Astrocyte of the cerebellum (primary cell): ENCODE measurements at regions not wholly inside any gene's neighbourhood (a gene's known extent, or its start where the extent isn't known, plus 50 kb on each side); places are given as distances from the start of the nearest gene placed in this dataset.

Source experiments
- DNase-seq: peaks from one replicate; pipeline ENCODE4 v3.0.0-alpha.2; 2011; ENCODE audit warnings: low read depth
- H3K4me3 ChIP-seq: 2 replicates; pipeline ENCODE4 v1.5.1; 2011; ENCODE audit warnings: mild to moderate bottlenecking, low read depth, low read length, moderate library complexity
- CTCF ChIP-seq: IDR thresholded peaks from 2 replicates; pipeline ENCODE4 v1.5.1; 2012; ENCODE audit warnings: low read length, low read depth, moderate library complexity, mild to moderate bottlenecking; ENCODE audit errors: missing control alignments
- in situ Hi-C: cut with HindIII; loops from 2 replicates; pipeline ENCODE4 v1.10.0; 2017; ENCODE audit warnings: low sequenced_read_pairs

- no peak for DNase-seq
- H3K4me3 ChIP-seq = no peak overlapping the region
- in situ Hi-C loops = no loop called here
- TF ChIP-seq CTCF = no peak
Measured at GRCh38 chr12:131459773-131460365, 251.0 kb upstream of the SFSWAP start.

- H3K4me3 ChIP-seq = no peak overlapping the region
- no peak for DNase-seq
- no peak for TF ChIP-seq CTCF
- in situ Hi-C loops = no loop called here
Measured at GRCh38 chr12:131460520-131460919, 250.4 kb upstream of the SFSWAP start.

- DNase-seq = no peak
- no peak for TF ChIP-seq CTCF
- H3K4me3 ChIP-seq = no peak overlapping the region
- in situ Hi-C loops = no loop called here
Measured at GRCh38 chr12:131461096-131461495, 249.8 kb upstream of the SFSWAP start.

DNA sequence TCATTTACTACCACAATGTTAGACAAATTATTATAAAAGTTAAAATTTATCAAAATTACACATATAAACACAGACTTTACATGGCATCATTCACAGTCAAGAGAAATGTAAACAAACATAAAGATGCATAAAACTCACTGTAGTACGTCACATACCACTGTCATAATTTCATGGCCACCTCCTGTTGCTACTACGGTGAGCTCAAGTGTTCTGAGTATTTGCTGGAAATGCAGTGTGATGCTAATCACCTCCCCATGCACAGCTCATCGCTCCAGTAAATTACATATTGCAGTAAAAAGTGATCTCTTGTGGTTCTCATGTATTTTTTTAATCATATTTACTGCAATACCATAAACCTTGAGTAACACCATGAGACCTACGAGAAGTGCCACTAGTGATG is 247.7 kb upstream of the SFSWAP start:
- no peak for DNase-seq
- no peak for TF ChIP-seq CTCF
- in situ Hi-C loops = no loop called here
- no peak overlapping the region for H3K4me3 ChIP-seq

GRCh38 chr12:131464081-131464480 is 246.8 kb upstream of the SFSWAP start:
- in situ Hi-C loops = no loop called here
- TF ChIP-seq CTCF = no peak
- H3K4me3 ChIP-seq = no peak overlapping the region
- no peak for DNase-seq

- no peak overlapping the region for H3K4me3 ChIP-seq
- in situ Hi-C loops = no loop called here
- no peak for DNase-seq
- TF ChIP-seq CTCF = no peak
Measured at GRCh38 chr12:131466306-131466705, 244.6 kb upstream of the SFSWAP start.
